Iris pigment epithelial cell (primary cell): ENCODE measurements at regions not wholly inside any gene's neighbourhood (a gene's known extent, or its start where the extent isn't known, plus 50 kb on each side); places are given as distances from the start of the nearest gene placed in this dataset.
"Not testable (repeated sequence)": the region's sequence is repeated elsewhere in the genome, so short reads cannot be mapped to it uniquely, and the experiment has no call there.

Source experiments
- DNase-seq: peaks from one replicate; pipeline ENCODE4 v3.0.0-alpha.2; 2011; ENCODE audit warnings: low read depth

- DNase-seq, result no peak
These were observed 155.5 kb downstream of the ZFP36L2 start for GRCh38 chr2:43070676-43071502.

DNA sequence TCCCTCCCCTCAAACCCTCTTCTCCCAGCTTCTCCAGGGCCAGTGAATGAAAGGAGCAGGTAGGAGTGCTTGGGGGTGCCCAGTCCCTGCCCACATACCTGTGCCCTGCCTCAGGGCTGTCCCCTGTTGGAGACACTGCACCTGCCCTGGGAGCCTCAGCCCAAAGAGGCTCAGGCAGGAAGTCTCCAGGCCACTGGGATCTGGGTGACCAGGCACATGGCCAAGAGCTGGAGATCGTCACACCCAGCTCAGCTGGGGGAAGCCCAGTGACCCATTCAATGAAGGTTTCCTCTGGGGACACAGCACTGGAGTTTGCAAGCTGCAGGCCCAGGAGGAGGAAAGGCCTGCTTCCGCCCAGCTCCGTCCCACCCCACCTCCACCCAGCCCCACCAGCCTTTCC, 156.4 kb downstream of the ZFP36L2 start:
- DNase-seq, result no peak

DNA sequence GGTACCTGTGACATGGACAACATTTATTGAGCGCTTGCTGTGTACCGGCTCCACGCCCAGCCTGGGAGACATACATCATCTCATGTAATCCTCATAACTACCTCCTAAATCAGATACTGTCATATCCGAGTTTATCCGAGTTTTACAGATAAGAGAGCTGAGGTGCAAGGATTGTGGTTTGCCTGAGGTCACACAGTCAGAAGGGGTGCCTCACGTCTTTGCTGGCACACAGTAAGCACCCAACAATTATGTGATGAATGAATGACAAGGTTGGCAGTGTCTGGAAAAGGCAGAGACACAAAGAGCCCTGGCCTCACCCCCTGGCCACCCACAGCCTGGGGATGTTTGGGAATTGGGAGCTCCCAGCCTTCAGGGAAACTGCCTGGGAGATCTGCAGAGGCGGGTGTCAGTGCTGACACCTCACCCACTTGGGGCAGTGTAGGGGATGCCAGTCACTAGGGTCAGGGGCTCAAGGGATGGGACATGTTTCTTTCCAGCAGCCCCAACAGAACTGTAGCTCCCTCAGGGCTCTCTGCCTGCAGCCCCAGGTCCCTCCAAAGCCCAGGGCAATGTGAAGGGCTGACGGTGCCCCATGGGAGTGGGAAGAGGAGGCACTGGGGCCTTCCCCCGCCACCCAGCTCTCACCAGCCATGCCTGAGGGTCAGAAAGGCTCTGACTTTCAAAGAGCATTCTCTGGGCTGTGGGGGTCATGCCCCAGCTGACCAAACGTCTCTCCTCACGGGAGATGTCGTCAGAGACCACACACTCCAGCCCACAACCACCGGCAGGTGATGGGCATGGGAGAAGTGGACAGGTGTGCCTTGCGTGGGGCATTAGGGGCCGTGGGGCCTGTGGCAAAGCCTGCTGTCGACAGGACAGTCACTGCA, 157.5 kb downstream of the ZFP36L2 start:
- DNase-seq, result no peak

GRCh38 chr2:43068041-43068533, 158.3 kb downstream of the ZFP36L2 start:
- no peak for DNase-seq

DNA sequence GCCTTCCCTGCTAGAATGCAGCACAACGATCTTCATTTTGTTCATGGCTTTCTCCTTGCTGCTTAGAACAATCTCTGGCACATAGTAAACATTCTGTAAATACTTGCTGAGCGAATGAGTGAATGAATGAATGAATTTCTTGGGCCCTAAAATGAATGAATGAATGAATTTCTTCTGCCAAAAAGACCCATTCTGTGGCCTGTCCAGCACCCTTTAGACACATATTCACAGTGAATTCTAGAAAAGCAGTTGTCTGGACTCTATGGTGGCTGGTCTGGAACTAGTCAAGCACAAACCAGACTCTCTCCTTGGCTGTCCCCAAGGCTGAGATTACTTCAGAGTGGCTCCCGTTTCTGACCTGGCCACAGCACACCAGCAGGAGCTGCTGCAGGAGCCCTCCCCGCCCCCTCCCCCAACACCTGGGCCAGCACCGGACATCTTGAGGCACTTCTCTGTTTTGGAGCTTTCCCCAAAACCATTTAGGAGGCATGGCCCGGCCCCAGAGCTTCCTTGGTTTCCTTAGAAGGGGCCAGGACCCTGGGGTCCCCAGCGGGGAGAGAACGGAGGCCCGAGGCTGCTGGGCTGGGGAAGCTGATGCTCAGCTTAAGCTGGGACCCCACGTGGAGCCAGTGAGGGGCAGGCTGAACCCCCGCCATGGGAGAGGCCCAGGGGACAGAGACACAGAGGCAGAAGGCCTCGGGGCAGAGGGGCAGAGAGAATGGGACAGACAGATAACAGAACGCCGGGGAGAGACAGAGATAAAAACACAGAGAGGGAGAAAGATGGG, 159.0 kb downstream of the ZFP36L2 start:
- DNase-seq, result no peak

DNA sequence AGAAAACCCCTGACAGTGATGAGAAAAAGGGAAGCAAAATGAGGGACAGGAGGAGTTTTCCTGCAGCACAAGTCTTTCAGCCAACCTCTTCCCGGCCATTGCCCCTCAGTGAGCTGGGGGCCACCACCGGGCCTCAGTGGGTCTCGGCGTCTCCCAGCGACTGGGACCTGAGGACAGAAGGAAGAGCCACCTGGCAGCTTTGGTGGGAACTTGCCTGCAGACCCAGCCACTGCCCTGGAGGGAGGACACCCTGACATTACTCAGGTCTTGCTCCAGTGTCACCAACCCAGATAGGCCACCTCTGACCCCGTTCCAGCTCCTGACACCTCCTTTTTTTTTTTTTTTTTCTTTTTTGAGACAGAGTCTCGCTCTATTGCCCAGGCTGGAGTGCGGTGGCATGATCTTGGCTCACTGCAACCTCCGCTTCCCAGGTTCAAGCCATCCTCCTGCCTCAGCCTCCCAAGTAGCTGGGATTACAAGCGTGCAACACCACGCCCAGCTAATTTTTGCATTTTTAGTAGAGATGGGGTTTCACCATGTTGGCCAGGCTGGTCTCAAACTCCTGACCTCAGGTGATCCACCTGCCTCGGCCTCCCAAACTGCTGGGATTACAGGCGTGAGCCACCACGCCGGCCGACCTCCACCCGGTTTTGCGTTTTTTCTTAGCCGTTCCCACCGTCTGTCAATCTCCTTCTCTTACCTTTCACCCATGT, 159.7 kb downstream of the ZFP36L2 start:
- not testable (repeated sequence) for DNase-seq

DNA sequence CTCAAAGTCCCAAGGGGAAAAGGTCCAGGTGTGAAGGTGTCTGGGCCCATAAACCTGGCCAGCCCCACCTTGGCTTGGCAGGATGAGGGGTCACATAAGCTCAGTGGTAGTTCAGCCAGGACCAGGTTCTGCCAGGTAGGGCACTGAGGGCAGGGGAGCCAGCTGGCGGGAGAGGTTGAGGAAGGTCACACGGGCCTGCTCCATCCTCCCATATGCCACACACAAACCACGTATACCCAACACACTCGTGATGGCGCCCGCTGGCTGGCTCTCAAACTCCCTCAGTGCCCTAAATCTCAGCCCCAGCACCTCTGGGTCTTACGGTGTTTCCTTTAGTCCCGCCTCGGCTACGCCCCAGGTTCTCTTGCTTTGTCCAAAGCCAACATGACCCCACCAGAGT, 160.5 kb downstream of the ZFP36L2 start:
- no peak for DNase-seq

DNA sequence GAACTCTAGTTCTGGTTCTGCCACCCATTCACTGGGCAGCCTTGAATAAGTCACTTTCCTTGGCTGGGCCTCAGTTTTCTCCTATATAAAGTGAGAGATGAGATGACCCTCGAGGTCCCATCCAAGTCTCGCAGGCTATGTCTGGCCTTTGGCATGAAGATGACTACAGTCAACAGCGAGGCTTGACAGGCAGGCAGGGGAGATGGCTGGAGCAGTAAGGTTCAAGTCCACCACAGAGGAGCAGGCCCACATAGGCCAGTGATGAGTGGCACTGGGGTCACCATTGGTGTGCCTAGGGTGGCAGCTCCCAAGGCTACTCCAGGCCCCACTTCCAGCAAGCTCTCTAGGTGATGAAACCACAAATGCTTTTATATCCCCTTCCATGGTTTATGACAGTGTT, 161.4 kb downstream of the ZFP36L2 start:
- no peak for DNase-seq

DNA sequence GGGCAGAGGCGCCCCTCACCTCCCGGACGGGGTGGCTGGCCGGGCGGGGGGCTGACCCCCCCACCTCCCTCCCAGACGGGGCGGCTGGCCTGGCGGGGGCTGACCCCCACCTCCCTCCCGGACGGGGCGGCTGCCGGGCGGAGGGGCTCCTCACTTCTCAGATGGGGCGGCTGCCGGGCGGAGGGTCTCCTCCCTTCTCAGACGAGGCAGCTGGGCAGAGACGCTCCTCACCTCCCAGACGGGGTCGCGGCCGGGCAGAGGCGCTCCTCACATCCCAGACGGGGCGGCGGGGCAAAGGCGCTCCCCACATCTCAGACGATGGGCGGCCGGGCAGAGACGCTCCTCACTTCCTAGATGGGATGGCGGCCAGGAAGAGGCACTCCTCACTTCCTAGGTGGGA, 163.3 kb downstream of the ZFP36L2 start:
- DNase-seq, result not testable (repeated sequence)

- no peak for DNase-seq
These were observed 164.3 kb downstream of the ZFP36L2 start for GRCh38 chr2:43062058-43062457.

DNA sequence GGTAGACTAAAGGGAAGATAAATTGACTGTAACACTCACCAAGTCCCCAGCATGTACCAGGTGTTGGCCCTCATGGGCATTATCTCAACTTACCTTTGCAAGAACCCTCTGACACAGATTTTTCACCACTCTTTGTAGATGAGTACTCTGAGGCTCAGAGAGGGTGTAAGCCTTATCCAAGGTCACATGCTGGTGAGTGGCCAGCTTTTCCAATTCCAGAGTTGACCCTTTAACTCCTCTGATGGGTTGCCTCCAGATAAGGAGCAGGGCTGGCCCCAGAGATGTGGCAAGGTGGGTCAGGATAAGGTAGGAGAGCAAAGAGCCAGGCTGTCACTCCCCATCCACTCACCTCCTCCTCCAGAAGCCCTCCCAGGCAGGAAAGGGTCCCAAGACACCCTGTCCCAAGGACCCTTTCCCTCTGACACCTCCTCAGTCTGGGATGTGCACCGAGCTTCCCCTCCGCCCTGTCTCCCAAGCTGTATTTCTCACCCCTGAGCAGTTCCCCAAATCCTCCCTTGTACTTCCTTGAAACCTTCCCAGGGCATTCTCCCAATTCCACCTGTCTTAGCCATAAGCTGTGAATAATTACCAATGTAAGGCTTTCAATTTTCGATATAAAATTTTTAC, 165.9 kb downstream of the ZFP36L2 start:
- no peak for DNase-seq

- DNase-seq, result peak; percentile 99
These were observed 167.1 kb downstream of the ZFP36L2 start for GRCh38 chr2:43059183-43059897.

GRCh38 chr2:43058726-43059110, 167.7 kb downstream of the ZFP36L2 start:
- no peak for DNase-seq

- DNase-seq, result no peak
These were observed 168.4 kb downstream of the ZFP36L2 start for GRCh38 chr2:43057742-43058725.

GRCh38 chr2:43057026-43057741, 169.2 kb downstream of the ZFP36L2 start:
- no peak for DNase-seq

DNA sequence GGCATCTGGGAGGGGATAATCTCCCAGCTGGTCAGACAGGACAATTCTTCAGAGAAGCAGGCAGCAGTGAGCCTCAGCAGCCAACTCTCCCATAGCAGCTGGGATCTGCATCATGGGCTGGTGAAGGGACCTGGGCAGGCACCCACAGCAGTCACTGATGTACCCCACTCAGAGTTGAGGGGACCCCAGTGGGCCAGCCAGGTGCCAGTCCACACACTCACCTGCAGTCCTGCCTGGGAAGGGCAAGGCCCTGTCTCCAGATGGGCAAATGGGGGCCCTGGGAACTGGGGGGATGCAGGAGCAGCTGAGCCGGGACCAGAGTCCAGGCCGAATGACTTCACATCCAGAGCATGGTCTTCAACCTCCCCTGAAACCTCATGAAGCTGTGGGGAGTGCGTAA, 170.4 kb downstream of the ZFP36L2 start:
- DNase-seq, result no peak

GRCh38 chr2:43055086-43055912, 171.1 kb downstream of the ZFP36L2 start:
- DNase-seq, result no peak

DNA sequence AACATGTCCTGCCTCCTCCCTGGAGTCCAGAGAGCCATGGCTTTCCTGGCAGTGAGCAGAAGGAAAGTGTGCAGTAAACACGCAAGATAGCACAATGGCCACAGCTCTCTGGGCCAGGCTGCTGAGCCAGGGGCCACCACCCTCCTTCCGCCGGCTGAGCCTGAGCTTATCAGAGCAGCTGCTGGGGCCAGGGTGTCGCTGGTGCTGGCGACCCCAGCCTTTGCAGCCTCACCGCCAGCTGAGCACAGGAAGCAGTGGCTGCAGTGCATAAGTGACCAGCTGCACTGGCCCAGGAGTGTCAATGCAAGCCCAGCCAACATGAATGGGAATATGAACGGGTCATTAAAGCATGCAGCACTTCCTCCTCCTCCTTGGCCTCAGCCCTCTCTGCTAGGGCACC, 172.0 kb downstream of the ZFP36L2 start:
- DNase-seq, result no peak
